WTC11 (cell line): ENCODE measurements at regions not wholly inside any gene's neighbourhood (a gene's known extent, or its start where the extent isn't known, plus 50 kb on each side); places are given as distances from the start of the nearest gene placed in this dataset.
"Not testable (repeated sequence)": the region's sequence is repeated elsewhere in the genome, so short reads cannot be mapped to it uniquely, and the experiment has no call there.

Source experiments
- ATAC-seq: fragments of 200-7000 bp; cut with Tn5 transposase; 2 replicates; pipeline ENCODE4 v1.10.0; 2021; ENCODE audit warnings: mild to moderate bottlenecking, moderate library complexity
- CTCF ChIA-PET: fragments of 300-600 bp; sonication (Branson Sonifier 250); formaldehyde crosslinking; loops from one replicate; lab custom pipeline; 2021; ENCODE audit warnings: antibody characterized with exemption; lab: Charles Lee
- POLR2A ChIA-PET: fragments of 350-600 bp; sonication (Branson Sonifier 250); formaldehyde crosslinking; loops from one replicate; lab custom pipeline; 2021; ENCODE audit warnings: antibody characterized with exemption; lab: Charles Lee
- DNase-seq: peaks from one replicate; pipeline ENCODE4 v3.0.0; 2021; ENCODE audit warnings: low spot score
- H3K27ac Mint-ChIP-seq: 2 replicates; pipeline ENCODE4 v1.8.0; 2021; ENCODE audit warnings: mixed read lengths
- H3K27me3 Mint-ChIP-seq: 2 replicates; pipeline ENCODE4 v1.8.0; 2021; ENCODE audit warnings: low read depth, mild to moderate bottlenecking, moderate library complexity, mixed read lengths
- H3K36me3 Mint-ChIP-seq: 2 replicates; pipeline ENCODE4 v1.8.0; 2021; ENCODE audit warnings: mixed read lengths
- H3K4me1 Mint-ChIP-seq: 2 replicates; pipeline ENCODE4 v1.8.0; 2022; ENCODE audit warnings: mixed read lengths
- H3K4me3 Mint-ChIP-seq: 2 replicates; pipeline ENCODE4 v1.8.0; 2021; ENCODE audit warnings: mild to moderate bottlenecking, moderate library complexity, mixed read lengths
- H3K9me3 Mint-ChIP-seq: 2 replicates; pipeline ENCODE4 v1.8.0; 2021; ENCODE audit warnings: mixed read lengths
- ETV6 ChIP-seq: sonication (generic); formaldehyde crosslinking; IDR thresholded peaks from 2 replicates; pipeline ENCODE4 v1.8.1; 2022; ENCODE audit warnings: mild to moderate bottlenecking, missing genetic modification reagents
- FOXK1 ChIP-seq: sonication (generic); formaldehyde crosslinking; IDR thresholded peaks from 2 replicates; pipeline ENCODE4 v1.8.0; 2022; ENCODE audit warnings: mild to moderate bottlenecking, moderate library complexity, missing genetic modification reagents
- FOXP1 ChIP-seq: sonication (generic); formaldehyde crosslinking; IDR thresholded peaks from 2 replicates; pipeline ENCODE4 v1.8.0; 2022; ENCODE audit warnings: missing genetic modification reagents, mild to moderate bottlenecking, moderate library complexity, borderline replicate concordance
- GABPB1 ChIP-seq: sonication (generic); formaldehyde crosslinking; IDR thresholded peaks from 2 replicates; pipeline ENCODE4 v1.8.1; 2023; ENCODE audit warnings: mild to moderate bottlenecking, missing genetic modification reagents
- GRHL2 ChIP-seq: fragments of 250-450 bp; sonication (Bioruptor Pico); IDR thresholded peaks from 2 replicates; pipeline ENCODE4 v1.8.0; 2022; ENCODE audit warnings: mild to moderate bottlenecking, moderate library complexity; ENCODE audit not compliant: insufficient replicate concordance, severe bottlenecking
- NR3C1 ChIP-seq: sonication (generic); formaldehyde crosslinking; conservative IDR thresholded peaks from 2 replicates; pipeline ENCODE4 v1.8.1; 2023; ENCODE audit warnings: low read depth, mild to moderate bottlenecking, missing genetic modification reagents
- SMAD3 ChIP-seq: sonication (generic); formaldehyde crosslinking; IDR thresholded peaks from 2 replicates; pipeline ENCODE4 v1.8.0; 2022; ENCODE audit warnings: missing genetic modification reagents, mild to moderate bottlenecking, borderline replicate concordance
- SMAD4 ChIP-seq: sonication (generic); formaldehyde crosslinking; IDR thresholded peaks from 2 replicates; pipeline ENCODE4 v1.8.0; 2022; ENCODE audit warnings: mild to moderate bottlenecking, missing genetic modification reagents
- TEAD1 ChIP-seq: sonication (generic); formaldehyde crosslinking; IDR thresholded peaks from 2 replicates; pipeline ENCODE4 v1.8.0; 2022; ENCODE audit warnings: mild to moderate bottlenecking, missing genetic modification reagents
- ZNF263 ChIP-seq: sonication (generic); formaldehyde crosslinking; IDR thresholded peaks from 2 replicates; pipeline ENCODE4 v1.8.1; 2022; ENCODE audit warnings: low read depth, mild to moderate bottlenecking, moderate library complexity, missing genetic modification reagents
- TF ChIP-seq, protein P1 (sequence below): fragments of 250-450 bp; sonication (Bioruptor Pico); IDR thresholded peaks from 2 replicates; pipeline ENCODE4 v1.9.0; 2021; ENCODE audit warnings: moderate library complexity, mild to moderate bottlenecking, inconsistent platforms, borderline replicate concordance
- TF ChIP-seq, protein P2 (sequence below): sonication (generic); formaldehyde crosslinking; IDR thresholded peaks from 2 replicates; pipeline ENCODE4 v1.8.0; 2022; ENCODE audit warnings: mild to moderate bottlenecking, missing genetic modification reagents
- TF ChIP-seq, protein P3 (sequence below): sonication (generic); formaldehyde crosslinking; IDR thresholded peaks from 2 replicates; pipeline ENCODE4 v1.8.1; 2023; ENCODE audit warnings: mild to moderate bottlenecking, missing genetic modification reagents, borderline replicate concordance
- TF ChIP-seq, protein P4 (sequence below): sonication (generic); formaldehyde crosslinking; conservative IDR thresholded peaks from 2 replicates; pipeline ENCODE4 v1.8.1; 2023; ENCODE audit warnings: mild to moderate bottlenecking, low read depth, missing genetic modification reagents, moderate library complexity
- TF ChIP-seq, protein P5 (sequence below): sonication (generic); formaldehyde crosslinking; IDR thresholded peaks from 2 replicates; pipeline ENCODE4 v1.8.1; 2022; ENCODE audit warnings: low read depth, missing genetic modification reagents, borderline replicate concordance
- TF ChIP-seq, protein P6 (sequence below): fragments of 250-450 bp; sonication (Bioruptor Pico); IDR thresholded peaks from 2 replicates; pipeline ENCODE4 v1.8.0; 2021; ENCODE audit warnings: mild to moderate bottlenecking

DNA sequence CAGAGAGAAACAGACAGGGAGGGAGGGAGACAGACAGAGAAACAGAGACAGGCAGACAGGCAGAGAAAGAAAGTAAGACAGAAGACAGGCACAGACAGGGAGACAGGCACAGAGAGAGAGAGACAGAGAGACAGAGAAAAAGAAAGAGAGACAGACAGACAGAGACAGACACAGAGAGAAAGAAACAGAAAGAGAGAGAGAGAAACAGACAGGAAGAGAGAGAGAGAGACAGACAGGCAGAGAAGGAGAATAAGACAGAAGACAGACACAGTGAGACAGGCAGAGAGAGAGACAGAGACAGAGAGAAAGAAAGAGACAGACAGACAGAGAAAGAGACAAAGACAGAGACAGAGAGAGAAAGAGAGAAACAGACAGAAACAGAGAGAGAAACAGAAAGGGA, 754.8 kb upstream of the DEFB115 start:
- CTCF ChIA-PET: no interaction called here
- 0 out of 2 replicates have a peak, but pooled peaks cover 3% of the 10 kb centered on the region for H3K27me3 Mint-ChIP-seq
- TF ChIP-seq, protein P1, sequence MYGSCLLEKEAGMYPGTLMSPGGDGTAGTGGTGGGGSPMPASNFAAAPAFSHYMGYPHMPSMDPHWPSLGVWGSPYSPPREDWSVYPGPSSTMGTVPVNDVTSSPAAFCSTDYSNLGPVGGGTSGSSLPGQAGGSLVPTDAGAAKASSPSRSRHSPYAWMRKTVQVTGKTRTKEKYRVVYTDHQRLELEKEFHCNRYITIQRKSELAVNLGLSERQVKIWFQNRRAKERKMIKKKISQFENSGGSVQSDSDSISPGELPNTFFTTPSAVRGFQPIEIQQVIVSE (CRISPR knock-in tag): no peak
- TF ChIP-seq GRHL2: no peak
- no peak for TF ChIP-seq SMAD4 (CRISPR knock-in tag)
- no peak for TF ChIP-seq NR3C1
- TF ChIP-seq ZNF263 (CRISPR knock-in tag): no peak
- peaks cover 7% of the 10 kb centered on the region for H3K4me1 Mint-ChIP-seq
- DNase-seq (no peak), ATAC-seq (no peak)
- no peak overlapping the region for H3K4me3 Mint-ChIP-seq
- POLR2A ChIA-PET: no interaction called here
- no peak overlapping the region for H3K27ac Mint-ChIP-seq
- H3K9me3 Mint-ChIP-seq: no peaks in the 10 kb centered on the region
- H3K36me3 Mint-ChIP-seq: no peaks in the 10 kb centered on the region

DNA sequence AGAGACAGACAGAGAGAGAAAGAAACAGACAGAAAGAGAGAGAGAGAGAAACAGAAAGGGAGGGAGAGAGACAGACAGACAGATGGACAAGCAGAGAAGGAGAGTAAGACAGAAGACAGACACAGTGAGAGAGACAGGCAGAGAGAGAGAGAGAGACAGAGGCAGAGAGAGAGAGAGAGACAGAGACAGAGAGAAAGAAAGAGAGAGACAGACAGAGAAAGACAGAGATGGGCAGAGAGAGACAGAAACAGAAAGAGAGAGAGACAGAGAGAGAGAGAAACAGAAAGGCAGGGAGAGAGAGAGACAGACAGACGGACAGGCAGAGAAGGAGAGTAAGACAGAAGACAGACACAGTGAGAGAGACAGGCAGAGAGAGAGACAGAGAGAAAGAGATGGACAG, 754.3 kb upstream of the DEFB115 start:
- H3K27ac Mint-ChIP-seq, POLR2A ChIA-PET, CTCF ChIA-PET, H3K36me3 Mint-ChIP-seq, DNase-seq, H3K4me3 Mint-ChIP-seq, H3K4me1 Mint-ChIP-seq, ATAC-seq, H3K27me3 Mint-ChIP-seq, H3K9me3 Mint-ChIP-seq: not testable (repeated sequence)

DNA sequence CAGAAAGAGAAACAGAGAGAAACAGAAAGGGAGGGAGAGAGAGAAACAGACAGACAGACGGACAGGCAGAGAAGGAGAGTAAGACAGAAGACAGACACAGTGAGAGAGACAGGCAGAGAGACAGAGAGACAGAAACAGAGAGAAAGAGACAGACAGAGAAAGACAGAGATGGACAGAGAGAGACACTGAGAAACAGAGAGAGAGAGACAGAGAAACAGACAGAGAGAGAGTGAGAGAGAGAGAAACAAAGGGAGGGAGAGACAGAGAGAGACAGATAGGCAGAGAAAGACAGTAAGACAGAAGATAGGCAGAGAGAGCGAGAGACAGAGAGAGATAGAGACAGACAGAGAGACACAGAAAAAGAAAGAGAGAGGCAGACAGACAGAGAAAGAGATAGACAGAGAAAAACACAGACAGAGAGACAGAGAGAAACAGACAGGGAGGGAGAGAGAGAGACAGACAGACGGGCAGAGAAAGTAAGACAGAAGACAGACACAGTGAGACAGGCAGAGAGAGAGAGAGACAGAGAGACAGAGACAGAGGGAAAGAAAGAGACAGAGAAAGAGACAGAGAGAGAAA, 753.4 kb upstream of the DEFB115 start:
- CTCF ChIA-PET: no interaction called here
- no peak for DNase-seq
- Mint-ChIP-seq H3K4me1 (peaks cover 7% of the 10 kb centered on the region), H3K4me3 (no peak overlapping the region), H3K36me3 (no peaks in the 10 kb centered on the region), H3K27ac (no peak overlapping the region), H3K27me3 (peaks cover 3% of the 10 kb centered on the region; the same call in 1 of the 2 replicates), H3K9me3 (no peaks in the 10 kb centered on the region)
- TF ChIP-seq SMAD3 (CRISPR knock-in tag) (no peak), FOXP1 (CRISPR knock-in tag) (no peak), ETV6 (CRISPR knock-in tag) (no peak), GABPB1 (no peak)
- TF ChIP-seq, protein P1 (CRISPR knock-in tag): no peak
- TF ChIP-seq, protein P2, sequence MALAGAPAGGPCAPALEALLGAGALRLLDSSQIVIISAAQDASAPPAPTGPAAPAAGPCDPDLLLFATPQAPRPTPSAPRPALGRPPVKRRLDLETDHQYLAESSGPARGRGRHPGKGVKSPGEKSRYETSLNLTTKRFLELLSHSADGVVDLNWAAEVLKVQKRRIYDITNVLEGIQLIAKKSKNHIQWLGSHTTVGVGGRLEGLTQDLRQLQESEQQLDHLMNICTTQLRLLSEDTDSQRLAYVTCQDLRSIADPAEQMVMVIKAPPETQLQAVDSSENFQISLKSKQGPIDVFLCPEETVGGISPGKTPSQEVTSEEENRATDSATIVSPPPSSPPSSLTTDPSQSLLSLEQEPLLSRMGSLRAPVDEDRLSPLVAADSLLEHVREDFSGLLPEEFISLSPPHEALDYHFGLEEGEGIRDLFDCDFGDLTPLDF (CRISPR knock-in tag): no peak
- TF ChIP-seq, protein P3, sequence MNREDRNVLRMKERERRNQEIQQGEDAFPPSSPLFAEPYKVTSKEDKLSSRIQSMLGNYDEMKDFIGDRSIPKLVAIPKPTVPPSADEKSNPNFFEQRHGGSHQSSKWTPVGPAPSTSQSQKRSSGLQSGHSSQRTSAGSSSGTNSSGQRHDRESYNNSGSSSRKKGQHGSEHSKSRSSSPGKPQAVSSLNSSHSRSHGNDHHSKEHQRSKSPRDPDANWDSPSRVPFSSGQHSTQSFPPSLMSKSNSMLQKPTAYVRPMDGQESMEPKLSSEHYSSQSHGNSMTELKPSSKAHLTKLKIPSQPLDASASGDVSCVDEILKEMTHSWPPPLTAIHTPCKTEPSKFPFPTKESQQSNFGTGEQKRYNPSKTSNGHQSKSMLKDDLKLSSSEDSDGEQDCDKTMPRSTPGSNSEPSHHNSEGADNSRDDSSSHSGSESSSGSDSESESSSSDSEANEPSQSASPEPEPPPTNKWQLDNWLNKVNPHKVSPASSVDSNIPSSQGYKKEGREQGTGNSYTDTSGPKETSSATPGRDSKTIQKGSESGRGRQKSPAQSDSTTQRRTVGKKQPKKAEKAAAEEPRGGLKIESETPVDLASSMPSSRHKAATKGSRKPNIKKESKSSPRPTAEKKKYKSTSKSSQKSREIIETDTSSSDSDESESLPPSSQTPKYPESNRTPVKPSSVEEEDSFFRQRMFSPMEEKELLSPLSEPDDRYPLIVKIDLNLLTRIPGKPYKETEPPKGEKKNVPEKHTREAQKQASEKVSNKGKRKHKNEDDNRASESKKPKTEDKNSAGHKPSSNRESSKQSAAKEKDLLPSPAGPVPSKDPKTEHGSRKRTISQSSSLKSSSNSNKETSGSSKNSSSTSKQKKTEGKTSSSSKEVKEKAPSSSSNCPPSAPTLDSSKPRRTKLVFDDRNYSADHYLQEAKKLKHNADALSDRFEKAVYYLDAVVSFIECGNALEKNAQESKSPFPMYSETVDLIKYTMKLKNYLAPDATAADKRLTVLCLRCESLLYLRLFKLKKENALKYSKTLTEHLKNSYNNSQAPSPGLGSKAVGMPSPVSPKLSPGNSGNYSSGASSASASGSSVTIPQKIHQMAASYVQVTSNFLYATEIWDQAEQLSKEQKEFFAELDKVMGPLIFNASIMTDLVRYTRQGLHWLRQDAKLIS (CRISPR knock-in tag): no peak
- ATAC-seq: no peak
- POLR2A ChIA-PET: no interaction called here

DNA sequence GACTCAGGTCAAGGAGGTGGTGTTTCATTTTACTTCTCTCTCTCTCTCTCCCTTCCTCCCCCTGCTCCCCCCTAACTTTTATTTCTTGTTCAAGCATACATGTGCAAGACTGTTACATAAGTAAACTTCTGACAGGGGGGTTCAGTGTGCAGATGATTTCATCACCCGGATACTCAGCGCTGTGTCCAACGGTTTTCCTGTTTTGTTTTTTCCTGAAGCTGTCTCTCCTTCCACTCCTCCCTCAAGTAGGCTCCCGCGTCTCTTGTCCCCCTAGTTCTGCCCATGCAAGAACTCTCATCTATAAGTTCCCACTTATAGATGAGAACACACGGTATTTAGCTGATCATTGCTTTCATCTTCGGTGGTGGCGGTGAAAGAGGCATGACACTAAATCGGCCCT, 751.9 kb upstream of the DEFB115 start:
- ATAC-seq (no peak), DNase-seq (no peak)
- CTCF ChIA-PET: interaction anchor here (1.1 kb wide), 1 partner anchor 76 kb away, joined by 5 read pairs; no protein-coding TSS in a partner anchor
- Mint-ChIP-seq H3K4me1 (peaks cover 7% of the 10 kb centered on the region), H3K27me3 (peaks cover 3% of the 10 kb centered on the region; the same call in 1 of the 2 replicates), H3K27ac (no peak overlapping the region), H3K9me3 (no peaks in the 10 kb centered on the region), H3K4me3 (no peak overlapping the region), H3K36me3 (no peaks in the 10 kb centered on the region)
- POLR2A ChIA-PET: no interaction called here
- no peak for TF ChIP-seq TEAD1 (CRISPR knock-in tag)
- TF ChIP-seq, protein P4, sequence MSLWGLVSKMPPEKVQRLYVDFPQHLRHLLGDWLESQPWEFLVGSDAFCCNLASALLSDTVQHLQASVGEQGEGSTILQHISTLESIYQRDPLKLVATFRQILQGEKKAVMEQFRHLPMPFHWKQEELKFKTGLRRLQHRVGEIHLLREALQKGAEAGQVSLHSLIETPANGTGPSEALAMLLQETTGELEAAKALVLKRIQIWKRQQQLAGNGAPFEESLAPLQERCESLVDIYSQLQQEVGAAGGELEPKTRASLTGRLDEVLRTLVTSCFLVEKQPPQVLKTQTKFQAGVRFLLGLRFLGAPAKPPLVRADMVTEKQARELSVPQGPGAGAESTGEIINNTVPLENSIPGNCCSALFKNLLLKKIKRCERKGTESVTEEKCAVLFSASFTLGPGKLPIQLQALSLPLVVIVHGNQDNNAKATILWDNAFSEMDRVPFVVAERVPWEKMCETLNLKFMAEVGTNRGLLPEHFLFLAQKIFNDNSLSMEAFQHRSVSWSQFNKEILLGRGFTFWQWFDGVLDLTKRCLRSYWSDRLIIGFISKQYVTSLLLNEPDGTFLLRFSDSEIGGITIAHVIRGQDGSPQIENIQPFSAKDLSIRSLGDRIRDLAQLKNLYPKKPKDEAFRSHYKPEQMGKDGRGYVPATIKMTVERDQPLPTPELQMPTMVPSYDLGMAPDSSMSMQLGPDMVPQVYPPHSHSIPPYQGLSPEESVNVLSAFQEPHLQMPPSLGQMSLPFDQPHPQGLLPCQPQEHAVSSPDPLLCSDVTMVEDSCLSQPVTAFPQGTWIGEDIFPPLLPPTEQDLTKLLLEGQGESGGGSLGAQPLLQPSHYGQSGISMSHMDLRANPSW (CRISPR knock-in tag): no peak
- TF ChIP-seq, protein P5, sequence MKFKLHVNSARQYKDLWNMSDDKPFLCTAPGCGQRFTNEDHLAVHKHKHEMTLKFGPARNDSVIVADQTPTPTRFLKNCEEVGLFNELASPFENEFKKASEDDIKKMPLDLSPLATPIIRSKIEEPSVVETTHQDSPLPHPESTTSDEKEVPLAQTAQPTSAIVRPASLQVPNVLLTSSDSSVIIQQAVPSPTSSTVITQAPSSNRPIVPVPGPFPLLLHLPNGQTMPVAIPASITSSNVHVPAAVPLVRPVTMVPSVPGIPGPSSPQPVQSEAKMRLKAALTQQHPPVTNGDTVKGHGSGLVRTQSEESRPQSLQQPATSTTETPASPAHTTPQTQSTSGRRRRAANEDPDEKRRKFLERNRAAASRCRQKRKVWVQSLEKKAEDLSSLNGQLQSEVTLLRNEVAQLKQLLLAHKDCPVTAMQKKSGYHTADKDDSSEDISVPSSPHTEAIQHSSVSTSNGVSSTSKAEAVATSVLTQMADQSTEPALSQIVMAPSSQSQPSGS (CRISPR knock-in tag): no peak
- TF ChIP-seq, protein P6, sequence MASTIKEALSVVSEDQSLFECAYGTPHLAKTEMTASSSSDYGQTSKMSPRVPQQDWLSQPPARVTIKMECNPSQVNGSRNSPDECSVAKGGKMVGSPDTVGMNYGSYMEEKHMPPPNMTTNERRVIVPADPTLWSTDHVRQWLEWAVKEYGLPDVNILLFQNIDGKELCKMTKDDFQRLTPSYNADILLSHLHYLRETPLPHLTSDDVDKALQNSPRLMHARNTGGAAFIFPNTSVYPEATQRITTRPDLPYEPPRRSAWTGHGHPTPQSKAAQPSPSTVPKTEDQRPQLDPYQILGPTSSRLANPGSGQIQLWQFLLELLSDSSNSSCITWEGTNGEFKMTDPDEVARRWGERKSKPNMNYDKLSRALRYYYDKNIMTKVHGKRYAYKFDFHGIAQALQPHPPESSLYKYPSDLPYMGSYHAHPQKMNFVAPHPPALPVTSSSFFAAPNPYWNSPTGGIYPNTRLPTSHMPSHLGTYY (CRISPR knock-in tag): no peak
- no peak for TF ChIP-seq FOXK1 (CRISPR knock-in tag)
- no peak for TF ChIP-seq SMAD3 (CRISPR knock-in tag)
